Endothelial cell of umbilical vein (primary cell): ENCODE measurements at regions not wholly inside any gene's neighbourhood (a gene's known extent, or its start where the extent isn't known, plus 50 kb on each side); places are given as distances from the start of the nearest gene placed in this dataset.

Experiments used
- EZH2 ChIP-seq: IDR thresholded peaks from 2 replicates; pipeline ENCODE4 v1.6.1; 2012; ENCODE audit warnings: borderline replicate concordance, low read depth, mild to moderate bottlenecking, moderate library complexity, low read length, inconsistent platforms; ENCODE audit not compliant: severe bottlenecking
- GATA2 ChIP-seq: IDR thresholded peaks from 2 replicates; pipeline ENCODE4 v1.7.0; 2011; ENCODE audit warnings: low read depth, mild to moderate bottlenecking, moderate library complexity, mixed read lengths, low read length; ENCODE audit not compliant: insufficient read length, insufficient read depth
- MYC ChIP-seq: IDR thresholded peaks from one replicate; pipeline ENCODE4 v1.6.1; 2011; ENCODE audit warnings: mild to moderate bottlenecking, low read depth, low read length
- POLR2A ChIP-seq: IDR thresholded peaks from 2 replicates; pipeline ENCODE4 v1.6.1; 2012; ENCODE audit warnings: low read depth, mild to moderate bottlenecking, control low read depth, low read length
- POLR2AphosphoS5 ChIP-seq: IDR thresholded peaks from 2 replicates; pipeline ENCODE4 v1.6.1; 2012; ENCODE audit warnings: low read depth, mild to moderate bottlenecking, control low read depth, low read length, moderate library complexity; ENCODE audit not compliant: insufficient read depth
- TF ChIP-seq, protein P1 (sequence below), 2 donors: IDR thresholded peaks; 1 replicate in 1 of 2; 2 replicates in 1 of 2; pipeline ENCODE4 v1.5.1; 2011; ENCODE audit warnings: low read length in 2 of 2, mild to moderate bottlenecking in 2 of 2, moderate library complexity in 2 of 2, control low read depth in 1 of 2, inconsistent platforms in 1 of 2, low read depth in 1 of 2; ENCODE audit not compliant: insufficient read depth in 1 of 2; ENCODE audit errors: extremely low read depth in 1 of 2
- TF ChIP-seq, protein P2 (sequence below): IDR thresholded peaks from 2 replicates; pipeline ENCODE4 v1.6.1; 2011; ENCODE audit not compliant: insufficient read depth, insufficient read length

DNA sequence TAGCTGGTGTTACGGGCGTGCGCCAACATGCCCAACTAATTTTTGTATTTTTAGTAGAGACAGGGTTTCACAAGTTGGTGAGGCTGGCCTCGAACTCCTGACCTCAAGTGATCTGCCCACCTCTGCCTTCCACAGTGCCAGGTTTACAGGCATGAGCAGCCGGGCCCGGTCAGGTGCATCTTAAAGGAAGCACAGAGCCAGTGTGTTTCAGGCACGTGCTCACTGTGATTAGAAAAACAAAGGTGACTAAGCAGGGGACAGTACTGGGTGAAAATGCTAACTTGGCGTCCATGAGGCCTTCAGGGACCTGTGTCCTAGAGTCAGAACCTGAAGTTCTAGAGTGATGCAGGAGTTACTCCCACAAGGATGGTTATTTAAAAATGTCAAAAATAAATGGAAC, 60.0 kb upstream of the GJA8 start:
- TF ChIP-seq, protein P1, sequence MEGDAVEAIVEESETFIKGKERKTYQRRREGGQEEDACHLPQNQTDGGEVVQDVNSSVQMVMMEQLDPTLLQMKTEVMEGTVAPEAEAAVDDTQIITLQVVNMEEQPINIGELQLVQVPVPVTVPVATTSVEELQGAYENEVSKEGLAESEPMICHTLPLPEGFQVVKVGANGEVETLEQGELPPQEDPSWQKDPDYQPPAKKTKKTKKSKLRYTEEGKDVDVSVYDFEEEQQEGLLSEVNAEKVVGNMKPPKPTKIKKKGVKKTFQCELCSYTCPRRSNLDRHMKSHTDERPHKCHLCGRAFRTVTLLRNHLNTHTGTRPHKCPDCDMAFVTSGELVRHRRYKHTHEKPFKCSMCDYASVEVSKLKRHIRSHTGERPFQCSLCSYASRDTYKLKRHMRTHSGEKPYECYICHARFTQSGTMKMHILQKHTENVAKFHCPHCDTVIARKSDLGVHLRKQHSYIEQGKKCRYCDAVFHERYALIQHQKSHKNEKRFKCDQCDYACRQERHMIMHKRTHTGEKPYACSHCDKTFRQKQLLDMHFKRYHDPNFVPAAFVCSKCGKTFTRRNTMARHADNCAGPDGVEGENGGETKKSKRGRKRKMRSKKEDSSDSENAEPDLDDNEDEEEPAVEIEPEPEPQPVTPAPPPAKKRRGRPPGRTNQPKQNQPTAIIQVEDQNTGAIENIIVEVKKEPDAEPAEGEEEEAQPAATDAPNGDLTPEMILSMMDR (IDR thresholded peaks at IDR 0.05; ENCODE audit: extremely low read depth in 1 of 2, insufficient read depth in 1 of 2, low read depth in 1 of 2, low read length in 2 of 2), result no peak
- TF ChIP-seq, protein P2, sequence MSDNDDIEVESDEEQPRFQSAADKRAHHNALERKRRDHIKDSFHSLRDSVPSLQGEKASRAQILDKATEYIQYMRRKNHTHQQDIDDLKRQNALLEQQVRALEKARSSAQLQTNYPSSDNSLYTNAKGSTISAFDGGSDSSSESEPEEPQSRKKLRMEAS, result no peak
- no peak for TF ChIP-seq POLR2A
- TF ChIP-seq MYC, result no peak
- no peak for TF ChIP-seq POLR2AphosphoS5
- TF ChIP-seq EZH2, result no peak
- TF ChIP-seq GATA2, result no peak
